ENCODE measurements at regions not wholly inside any gene's neighbourhood (a gene's known extent, or its start where the extent isn't known, plus 50 kb on each side); places are given as distances from the start of the nearest gene placed in this dataset.

DNA sequence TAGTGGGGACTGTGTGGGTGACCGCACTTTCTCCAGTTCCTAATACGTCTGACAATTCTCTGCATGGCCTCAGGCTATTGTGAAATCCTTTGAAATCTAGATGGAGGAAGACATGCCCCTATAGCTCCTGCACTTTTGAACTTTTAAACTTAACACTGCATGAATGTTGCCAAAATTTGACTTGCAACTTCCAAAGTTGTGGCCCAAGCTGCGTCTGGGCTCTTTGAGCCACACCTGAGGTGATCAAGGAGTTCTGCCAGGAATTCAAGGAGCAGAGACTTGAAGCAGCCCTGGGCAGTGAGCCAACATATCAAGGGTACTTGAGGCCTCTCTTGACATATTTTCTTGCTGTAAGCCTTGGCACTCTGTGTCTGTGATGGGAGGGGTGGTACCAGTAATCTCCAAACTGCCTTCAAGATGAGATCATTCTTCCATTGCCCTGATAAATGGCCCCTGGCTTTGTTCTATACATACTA, 1336.1 kb upstream of the CDH9 start:
- POLR2A ChIA-PET: no interaction called here
- no peak for TF ChIP-seq EZH2phosphoT487 (IDR thresholded peaks at IDR 0.05; ENCODE audit: borderline replicate concordance, low read depth, low read length)
- TF ChIP-seq, protein P1, sequence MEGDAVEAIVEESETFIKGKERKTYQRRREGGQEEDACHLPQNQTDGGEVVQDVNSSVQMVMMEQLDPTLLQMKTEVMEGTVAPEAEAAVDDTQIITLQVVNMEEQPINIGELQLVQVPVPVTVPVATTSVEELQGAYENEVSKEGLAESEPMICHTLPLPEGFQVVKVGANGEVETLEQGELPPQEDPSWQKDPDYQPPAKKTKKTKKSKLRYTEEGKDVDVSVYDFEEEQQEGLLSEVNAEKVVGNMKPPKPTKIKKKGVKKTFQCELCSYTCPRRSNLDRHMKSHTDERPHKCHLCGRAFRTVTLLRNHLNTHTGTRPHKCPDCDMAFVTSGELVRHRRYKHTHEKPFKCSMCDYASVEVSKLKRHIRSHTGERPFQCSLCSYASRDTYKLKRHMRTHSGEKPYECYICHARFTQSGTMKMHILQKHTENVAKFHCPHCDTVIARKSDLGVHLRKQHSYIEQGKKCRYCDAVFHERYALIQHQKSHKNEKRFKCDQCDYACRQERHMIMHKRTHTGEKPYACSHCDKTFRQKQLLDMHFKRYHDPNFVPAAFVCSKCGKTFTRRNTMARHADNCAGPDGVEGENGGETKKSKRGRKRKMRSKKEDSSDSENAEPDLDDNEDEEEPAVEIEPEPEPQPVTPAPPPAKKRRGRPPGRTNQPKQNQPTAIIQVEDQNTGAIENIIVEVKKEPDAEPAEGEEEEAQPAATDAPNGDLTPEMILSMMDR (conservative IDR thresholded peaks at IDR 0.05; ENCODE audit: low read length): no peak
- BruUV-seq (replicated peaks): no TSS peak

DNA sequence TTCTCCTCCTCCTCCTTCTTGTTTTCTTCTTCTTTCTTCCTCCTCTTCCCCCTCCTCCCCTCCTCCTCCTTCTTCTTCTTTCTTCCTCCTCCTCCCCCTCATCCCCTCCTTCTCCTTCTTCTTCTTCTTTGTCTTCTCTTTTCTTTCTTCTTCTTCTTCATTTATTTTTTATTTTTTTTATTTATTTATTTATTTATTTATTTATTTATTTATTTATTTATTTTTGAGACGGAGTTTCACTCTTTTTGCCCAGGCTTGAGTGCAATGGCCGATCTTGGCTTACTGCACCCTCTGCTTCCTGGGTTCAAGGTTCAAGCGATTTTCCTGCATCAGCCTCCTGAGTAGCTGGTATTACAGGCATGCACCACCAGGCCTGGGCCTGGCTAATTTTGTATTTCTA, 1332.5 kb upstream of the CDH9 start:
- DNase-seq (ENCODE audit: low spot score): no peak
- Histone ChIP-seq H3K9me3 (ENCODE audit: low read length) (no peaks in the 10 kb centered on the region), H3K4me1 (ENCODE audit: insufficient read depth, low read length, poor library complexity, severe bottlenecking) (no peaks in the 10 kb centered on the region), H3K4me2 (ENCODE audit: low read length) (no peak overlapping the region), H3K4me3 (ENCODE audit: low read depth, low read length, poor library complexity, severe bottlenecking) (no peak overlapping the region), H3K9me2 (ENCODE audit: insufficient read depth, low read length) (no peaks in the 10 kb centered on the region; the same call in 1 of the 2 replicates), H3K36me3 (ENCODE audit: insufficient read depth, low read length) (no peaks in the 10 kb centered on the region), H4K20me1 (ENCODE audit: insufficient read depth, low read length) (no peaks in the 10 kb centered on the region), H2AFZ (ENCODE audit: low read length) (no peak overlapping the region), H3K79me2 (ENCODE audit: insufficient read depth, low read depth, low read length) (no peaks in the 10 kb centered on the region), H3K27ac (ENCODE audit: low read depth, low read length, poor library complexity, severe bottlenecking) (no peak overlapping the region)
- BruUV-seq (replicated peaks): no TSS peak
- CTCF ChIA-PET (ENCODE audit: unreplicated experiment): no interaction called here
- TF ChIP-seq EZH2phosphoT487 (IDR thresholded peaks at IDR 0.05; ENCODE audit: borderline replicate concordance, low read depth, low read length): no peak
- TF ChIP-seq, protein P1 (conservative IDR thresholded peaks at IDR 0.05; ENCODE audit: low read length): no peak
- POLR2A ChIA-PET: no interaction called here
- intact Hi-C loops (cut with micrococcal nuclease; ENCODE audit: unreplicated experiment): no loop called here

More for the DNA sequence above, 1336.1 kb upstream of the CDH9 start:
- H3K27ac ChIP-seq (ENCODE audit: low read depth, low read length, poor library complexity, severe bottlenecking): no peak overlapping the region
- no peak overlapping the region for H3K4me3 ChIP-seq (ENCODE audit: low read depth, low read length, poor library complexity, severe bottlenecking)
- CTCF ChIA-PET (ENCODE audit: unreplicated experiment): no interaction called here
- no peak overlapping the region for H2AFZ ChIP-seq (ENCODE audit: low read length)
- H3K79me2 ChIP-seq (ENCODE audit: insufficient read depth, low read depth, low read length): no peaks in the 10 kb centered on the region
- H3K4me2 ChIP-seq (ENCODE audit: low read length): no peak overlapping the region
- no peaks in the 10 kb centered on the region for H3K9me3 ChIP-seq (ENCODE audit: low read length)
- H3K36me3 ChIP-seq (ENCODE audit: insufficient read depth, low read length): no peaks in the 10 kb centered on the region
- no peaks in the 10 kb centered on the region for H3K4me1 ChIP-seq (ENCODE audit: insufficient read depth, low read length, poor library complexity, severe bottlenecking)
- no peak for DNase-seq (ENCODE audit: low spot score)
- H4K20me1 ChIP-seq (ENCODE audit: insufficient read depth, low read length): no peaks in the 10 kb centered on the region
- H3K9me2 ChIP-seq (ENCODE audit: insufficient read depth, low read length): no peaks in the 10 kb centered on the region; the same call in 1 of the 2 replicates
- intact Hi-C loops (cut with micrococcal nuclease; ENCODE audit: unreplicated experiment): no loop called here

DNA sequence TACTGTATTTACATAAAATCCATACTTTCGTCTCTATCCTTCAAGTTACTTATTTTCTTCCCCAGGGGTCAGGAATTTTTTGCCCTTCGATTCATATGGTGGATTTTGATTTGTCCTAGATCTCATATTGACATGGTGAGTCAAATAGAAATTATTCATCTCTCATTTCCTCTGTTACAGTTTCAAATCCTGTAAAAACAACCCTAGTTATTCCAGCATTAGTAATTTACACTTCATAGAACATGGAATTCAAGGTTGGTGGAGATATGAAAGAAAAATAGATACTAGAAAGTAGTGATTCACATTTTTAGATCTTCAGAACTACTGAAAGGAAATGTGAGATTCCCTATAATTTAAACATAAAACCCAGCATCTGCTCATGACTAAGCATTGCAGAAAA, 1331.0 kb upstream of the CDH9 start:
- no peaks in the 10 kb centered on the region for H3K79me2 ChIP-seq (ENCODE audit: insufficient read depth, low read depth, low read length)
- no TSS peak for BruUV-seq (replicated peaks)
- no peak overlapping the region for H3K4me2 ChIP-seq (ENCODE audit: low read length)
- H3K4me1 ChIP-seq (ENCODE audit: insufficient read depth, low read length, poor library complexity, severe bottlenecking): no peaks in the 10 kb centered on the region
- H3K9me3 ChIP-seq (ENCODE audit: low read length): no peaks in the 10 kb centered on the region
- H3K36me3 ChIP-seq (ENCODE audit: insufficient read depth, low read length): no peaks in the 10 kb centered on the region
- no peak overlapping the region for H2AFZ ChIP-seq (ENCODE audit: low read length)
- no peak overlapping the region for H3K4me3 ChIP-seq (ENCODE audit: low read depth, low read length, poor library complexity, severe bottlenecking)
- no peaks in the 10 kb centered on the region; the same call in 1 of the 2 replicates for H3K9me2 ChIP-seq (ENCODE audit: insufficient read depth, low read length)
- intact Hi-C loops (cut with micrococcal nuclease; ENCODE audit: unreplicated experiment): no loop called here
- CTCF ChIA-PET (ENCODE audit: unreplicated experiment): no interaction called here
- TF ChIP-seq EZH2phosphoT487 (IDR thresholded peaks at IDR 0.05; ENCODE audit: borderline replicate concordance, low read depth, low read length): no peak
- TF ChIP-seq, protein P1 (conservative IDR thresholded peaks at IDR 0.05; ENCODE audit: low read length): no peak
- no peak overlapping the region for H3K27ac ChIP-seq (ENCODE audit: low read depth, low read length, poor library complexity, severe bottlenecking)
- DNase-seq (ENCODE audit: low spot score): no peak
- POLR2A ChIA-PET: no interaction called here
- H4K20me1 ChIP-seq (ENCODE audit: insufficient read depth, low read length): no peaks in the 10 kb centered on the region

All from OCI-LY7 (cell line).